Body of pancreas (tissue), 4 donors: ENCODE measurements at regions not wholly inside any gene's neighbourhood (a gene's known extent, or its start where the extent isn't known, plus 50 kb on each side); places are given as distances from the start of the nearest gene placed in this dataset.

ENCODE experiments used
- CTCF ChIP-seq, 7 experiments: fragments of 450-650 bp in 4 of 7; fragments of 200-600 bp in 3 of 7; sonication (generic) in 3 of 7; IDR thresholded peaks; one replicate each; pipeline ENCODE4 v1.5.1; 2016 to 2019; ENCODE audit warnings: antibody characterized with exemption in 7 of 7
- POLR2A ChIP-seq, 3 donors: fragments of 450-650 bp; IDR thresholded peaks; one replicate each; pipeline ENCODE4 v1.6.1; 2016; ENCODE audit warnings: antibody characterized with exemption in 3 of 3, mild to moderate bottlenecking in 2 of 3

GRCh38 chr10:46218921-46219320, 67.9 kb upstream of the ANTXRL start:
- no peak for TF ChIP-seq POLR2A (IDR thresholded peaks at IDR 0.05)
- TF ChIP-seq CTCF (IDR thresholded peaks at IDR 0.05): no peak
